ENCODE measurements at regions not wholly inside any gene's neighbourhood (a gene's known extent, or its start where the extent isn't known, plus 50 kb on each side); places are given as distances from the start of the nearest gene placed in this dataset.

GRCh38 chrX:140916872-140917271 is 85.5 kb upstream of the SPANXB1 start:
- TF ChIP-seq, protein P1, sequence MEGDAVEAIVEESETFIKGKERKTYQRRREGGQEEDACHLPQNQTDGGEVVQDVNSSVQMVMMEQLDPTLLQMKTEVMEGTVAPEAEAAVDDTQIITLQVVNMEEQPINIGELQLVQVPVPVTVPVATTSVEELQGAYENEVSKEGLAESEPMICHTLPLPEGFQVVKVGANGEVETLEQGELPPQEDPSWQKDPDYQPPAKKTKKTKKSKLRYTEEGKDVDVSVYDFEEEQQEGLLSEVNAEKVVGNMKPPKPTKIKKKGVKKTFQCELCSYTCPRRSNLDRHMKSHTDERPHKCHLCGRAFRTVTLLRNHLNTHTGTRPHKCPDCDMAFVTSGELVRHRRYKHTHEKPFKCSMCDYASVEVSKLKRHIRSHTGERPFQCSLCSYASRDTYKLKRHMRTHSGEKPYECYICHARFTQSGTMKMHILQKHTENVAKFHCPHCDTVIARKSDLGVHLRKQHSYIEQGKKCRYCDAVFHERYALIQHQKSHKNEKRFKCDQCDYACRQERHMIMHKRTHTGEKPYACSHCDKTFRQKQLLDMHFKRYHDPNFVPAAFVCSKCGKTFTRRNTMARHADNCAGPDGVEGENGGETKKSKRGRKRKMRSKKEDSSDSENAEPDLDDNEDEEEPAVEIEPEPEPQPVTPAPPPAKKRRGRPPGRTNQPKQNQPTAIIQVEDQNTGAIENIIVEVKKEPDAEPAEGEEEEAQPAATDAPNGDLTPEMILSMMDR (IDR thresholded peaks at IDR 0.05; ENCODE audit: low read length): no peak
- no peak for TF ChIP-seq EZH2 (IDR thresholded peaks at IDR 0.05; ENCODE audit: borderline replicate concordance, low read length)

Measured in OCI-LY1 (cell line).